ENCODE measurements at regions not wholly inside any gene's neighbourhood (a gene's known extent, or its start where the extent isn't known, plus 50 kb on each side); places are given as distances from the start of the nearest gene placed in this dataset.

GRCh38 chr16:73848993-73849392, 447.6 kb upstream of the PSMD7 start:
- TF ChIP-seq, protein P1, sequence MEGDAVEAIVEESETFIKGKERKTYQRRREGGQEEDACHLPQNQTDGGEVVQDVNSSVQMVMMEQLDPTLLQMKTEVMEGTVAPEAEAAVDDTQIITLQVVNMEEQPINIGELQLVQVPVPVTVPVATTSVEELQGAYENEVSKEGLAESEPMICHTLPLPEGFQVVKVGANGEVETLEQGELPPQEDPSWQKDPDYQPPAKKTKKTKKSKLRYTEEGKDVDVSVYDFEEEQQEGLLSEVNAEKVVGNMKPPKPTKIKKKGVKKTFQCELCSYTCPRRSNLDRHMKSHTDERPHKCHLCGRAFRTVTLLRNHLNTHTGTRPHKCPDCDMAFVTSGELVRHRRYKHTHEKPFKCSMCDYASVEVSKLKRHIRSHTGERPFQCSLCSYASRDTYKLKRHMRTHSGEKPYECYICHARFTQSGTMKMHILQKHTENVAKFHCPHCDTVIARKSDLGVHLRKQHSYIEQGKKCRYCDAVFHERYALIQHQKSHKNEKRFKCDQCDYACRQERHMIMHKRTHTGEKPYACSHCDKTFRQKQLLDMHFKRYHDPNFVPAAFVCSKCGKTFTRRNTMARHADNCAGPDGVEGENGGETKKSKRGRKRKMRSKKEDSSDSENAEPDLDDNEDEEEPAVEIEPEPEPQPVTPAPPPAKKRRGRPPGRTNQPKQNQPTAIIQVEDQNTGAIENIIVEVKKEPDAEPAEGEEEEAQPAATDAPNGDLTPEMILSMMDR (IDR thresholded peaks at IDR 0.05; ENCODE audit: low read depth, low read length, missing control alignments) = no peak
- in situ Hi-C loops (cut with HindIII; ENCODE audit: low pct_ligation_motif_present, low sequenced_read_pairs) = no loop called here
- no peak for DNase-seq
- Histone ChIP-seq H3K27ac (no peak overlapping the region), H3K4me3 (ENCODE audit: low read depth, low read length) (no peak overlapping the region), H3K27me3 (replicated peaks) (no peaks in the 10 kb centered on the region), H3K36me3 (replicated peaks) (no peaks in the 10 kb centered on the region)

- no peak for DNase-seq
- in situ Hi-C loops (cut with HindIII; ENCODE audit: low pct_ligation_motif_present, low sequenced_read_pairs) = no loop called here
- TF ChIP-seq, protein P1 (IDR thresholded peaks at IDR 0.05; ENCODE audit: low read depth, low read length, missing control alignments) = no peak
- H3K27me3 ChIP-seq (replicated peaks) = no peaks in the 10 kb centered on the region
- H3K36me3 ChIP-seq (replicated peaks) = no peaks in the 10 kb centered on the region
- no peak overlapping the region for H3K27ac ChIP-seq
- H3K4me3 ChIP-seq (ENCODE audit: low read depth, low read length) = no peak overlapping the region
These were observed 449.5 kb upstream of the PSMD7 start for GRCh38 chr16:73847090-73847489.

DNA sequence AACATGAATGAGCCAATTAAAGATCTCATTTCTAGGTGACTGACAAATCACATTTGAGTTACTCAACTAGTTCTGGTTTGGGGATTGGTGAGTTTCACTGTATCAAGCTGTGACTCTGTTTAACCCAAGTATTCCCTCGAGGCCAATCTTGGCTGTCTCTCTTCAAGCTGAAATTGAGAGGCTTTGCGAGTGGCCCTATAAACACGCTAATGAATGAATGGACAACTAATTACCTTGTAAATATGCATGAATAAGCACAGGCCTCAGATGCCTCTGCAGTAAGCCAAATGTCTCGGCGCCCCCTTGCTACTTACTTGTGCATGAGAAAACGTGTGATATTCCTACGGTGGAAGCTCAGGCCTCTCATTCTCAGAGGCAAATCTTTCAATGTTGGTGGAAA, 450.3 kb upstream of the PSMD7 start:
- in situ Hi-C loops (cut with HindIII; ENCODE audit: low pct_ligation_motif_present, low sequenced_read_pairs) = no loop called here

GRCh38 chr16:73846007-73846330, 450.6 kb upstream of the PSMD7 start:
- in situ Hi-C loops (cut with HindIII; ENCODE audit: low pct_ligation_motif_present, low sequenced_read_pairs) = no loop called here
- TF ChIP-seq, protein P1 (IDR thresholded peaks at IDR 0.05; ENCODE audit: low read depth, low read length, missing control alignments) = no peak

More for the DNA sequence above, 450.3 kb upstream of the PSMD7 start:
- peak; percentile 1 for DNase-seq
- H3K27ac ChIP-seq = no peak overlapping the region
- no peaks in the 10 kb centered on the region for H3K36me3 ChIP-seq (replicated peaks)
- H3K4me3 ChIP-seq (ENCODE audit: low read depth, low read length) = no peak overlapping the region
- no peaks in the 10 kb centered on the region for H3K27me3 ChIP-seq (replicated peaks)
- TF ChIP-seq, protein P1 (IDR thresholded peaks at IDR 0.05; ENCODE audit: low read depth, low read length, missing control alignments) = peak; percentile 1

GRCh38 chr16:73845238-73846006, 451.2 kb upstream of the PSMD7 start:
- Histone ChIP-seq H3K36me3 (replicated peaks) (no peaks in the 10 kb centered on the region), H3K4me3 (ENCODE audit: low read depth, low read length) (no peak overlapping the region), H3K27ac (no peak overlapping the region), H3K27me3 (replicated peaks) (no peaks in the 10 kb centered on the region)
- TF ChIP-seq, protein P1 (IDR thresholded peaks at IDR 0.05; ENCODE audit: low read depth, low read length, missing control alignments) = no peak
- in situ Hi-C loops (cut with HindIII; ENCODE audit: low pct_ligation_motif_present, low sequenced_read_pairs) = no loop called here
- DNase-seq = no peak

More at GRCh38 chr16:73846007-73846330, 450.6 kb upstream of the PSMD7 start:
- H3K27ac ChIP-seq = no peak overlapping the region
- H3K36me3 ChIP-seq (replicated peaks) = no peaks in the 10 kb centered on the region
- H3K27me3 ChIP-seq (replicated peaks) = no peaks in the 10 kb centered on the region
- DNase-seq = no peak
- H3K4me3 ChIP-seq (ENCODE audit: low read depth, low read length) = no peak overlapping the region

DNA sequence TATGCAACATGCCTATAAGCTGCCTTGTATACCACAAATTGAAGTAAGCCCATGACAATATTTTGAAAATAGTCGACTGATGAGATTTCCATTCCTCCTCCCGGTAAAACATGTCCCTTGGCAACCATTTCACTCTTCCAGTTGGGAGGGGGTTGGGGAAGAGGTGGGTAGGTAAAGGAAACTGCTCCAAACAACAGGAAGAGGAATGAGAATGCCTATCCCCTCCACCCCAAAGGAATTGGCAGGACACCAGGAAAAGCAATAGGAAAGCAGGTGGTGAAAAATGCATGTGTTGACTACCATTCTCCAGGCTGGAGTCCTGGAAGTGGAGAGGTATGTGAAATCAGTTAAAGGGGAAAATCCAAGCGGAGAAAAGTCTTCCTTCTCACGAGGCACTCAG, 455.9 kb upstream of the PSMD7 start:
- H3K4me3 ChIP-seq (ENCODE audit: low read depth, low read length) = no peak overlapping the region
- in situ Hi-C loops (cut with HindIII; ENCODE audit: low pct_ligation_motif_present, low sequenced_read_pairs) = no loop called here
- DNase-seq = no peak
- no peaks in the 10 kb centered on the region for H3K27me3 ChIP-seq (replicated peaks)
- no peak overlapping the region for H3K27ac ChIP-seq
- TF ChIP-seq, protein P1 (IDR thresholded peaks at IDR 0.05; ENCODE audit: low read depth, low read length, missing control alignments) = no peak
- H3K36me3 ChIP-seq (replicated peaks) = no peaks in the 10 kb centered on the region
